HEK293 (cell line): ENCODE measurements at regions not wholly inside any gene's neighbourhood (a gene's known extent, or its start where the extent isn't known, plus 50 kb on each side); places are given as distances from the start of the nearest gene placed in this dataset.

Source experiments
- CTCF ChIA-PET: fragments of 350-600 bp; formaldehyde crosslinking; extraction: SDS; loops from one replicate; lab custom pipeline; 2021; ENCODE audit warnings: antibody characterized with exemption; lab: Yijun Ruan, JAX
- POLR2A ChIA-PET: fragments of 300-600 bp; formaldehyde crosslinking; extraction: SDS; loops from one replicate; lab custom pipeline; 2020; ENCODE audit warnings: antibody characterized with exemption, inconsistent platforms; lab: Yijun Ruan, JAX
- H3K27ac ChIP-seq: fragments of 200-500 bp; sonication (Bioruptor generic); 2 replicates; pipeline ENCODE4 v1.5.1; 2014; ENCODE audit warnings: low read depth, low read length, control low read depth, inconsistent platforms; ENCODE audit errors: extremely low read depth
- H3K36me3 ChIP-seq, 2 experiments: fragments of 200-500 bp in 1 of 2; sonication (Bioruptor generic) in 1 of 2; 1 replicate in 1 of 2; 2 replicates in 1 of 2; pipeline ENCODE4 v1.5.1; 2014 to 2017; ENCODE audit warnings: inconsistent platforms in 2 of 2, low read length in 2 of 2; ENCODE audit not compliant: control insufficient read depth in 2 of 2, insufficient read depth in 1 of 2
- H3K4me1 ChIP-seq: fragments of 200-500 bp; sonication (Bioruptor generic); 2 replicates; pipeline ENCODE4 v1.5.1; 2014; ENCODE audit warnings: mild to moderate bottlenecking, low read length, inconsistent platforms; ENCODE audit not compliant: control insufficient read depth, insufficient read depth
- H3K4me3 ChIP-seq: 2 replicates; pipeline ENCODE4 v1.5.1; 2011; ENCODE audit warnings: low read depth, mild to moderate bottlenecking, control low read depth, low read length, moderate library complexity
- H3K9me3 ChIP-seq: fragments of 200-500 bp; sonication (Bioruptor generic); 2 replicates; pipeline ENCODE4 v1.5.1; 2014; ENCODE audit warnings: low read depth, low read length, inconsistent platforms; ENCODE audit not compliant: control insufficient read depth, insufficient read depth
- BCL11A ChIP-seq: fragments of 450-650 bp; formaldehyde crosslinking; IDR thresholded peaks from 2 replicates; pipeline ENCODE4 v1.5.1; 2016; ENCODE audit warnings: low read depth, missing biosample characterization, missing genetic modification characterization
- GLI4 ChIP-seq: fragments of 450-650 bp; formaldehyde crosslinking; IDR thresholded peaks from 2 replicates; pipeline ENCODE4 v1.5.1; 2016; ENCODE audit warnings: missing biosample characterization, missing genetic modification characterization
- HOXD13 ChIP-seq: sonication (generic); formaldehyde crosslinking; IDR thresholded peaks from 2 replicates; pipeline ENCODE4 v1.8.0; 2022; ENCODE audit warnings: missing genetic modification reagents, borderline replicate concordance
- KLF1 ChIP-seq: fragments of 450-650 bp; formaldehyde crosslinking; IDR thresholded peaks from 2 replicates; pipeline ENCODE4 v1.5.1; 2016; ENCODE audit warnings: missing biosample characterization, missing genetic modification characterization
- KLF8 ChIP-seq: fragments of 450-650 bp; formaldehyde crosslinking; IDR thresholded peaks from 2 replicates; pipeline ENCODE4 v1.5.1; 2016; ENCODE audit warnings: missing biosample characterization, missing genetic modification characterization
- MYNN ChIP-seq: fragments of 450-650 bp; formaldehyde crosslinking; IDR thresholded peaks from 2 replicates; pipeline ENCODE4 v1.5.1; 2016; ENCODE audit warnings: missing biosample characterization, missing genetic modification characterization, borderline replicate concordance
- OSR2 ChIP-seq: fragments of 450-650 bp; formaldehyde crosslinking; IDR thresholded peaks from 2 replicates; pipeline ENCODE4 v1.5.1; 2016; ENCODE audit warnings: missing biosample characterization, missing genetic modification characterization
- SCRT1 ChIP-seq: fragments of 450-650 bp; formaldehyde crosslinking; IDR thresholded peaks from 2 replicates; pipeline ENCODE4 v1.5.1; 2016; ENCODE audit warnings: missing biosample characterization, missing genetic modification characterization, borderline replicate concordance
- ZBTB21 ChIP-seq: fragments of 450-650 bp; formaldehyde crosslinking; IDR thresholded peaks from 2 replicates; pipeline ENCODE4 v1.5.1; 2017; ENCODE audit warnings: missing biosample characterization, missing genetic modification characterization
- ZNF157 ChIP-seq: fragments of 450-650 bp; formaldehyde crosslinking; IDR thresholded peaks from 2 replicates; pipeline ENCODE4 v1.5.1; 2016; ENCODE audit warnings: missing biosample characterization, missing genetic modification characterization
- ZNF302 ChIP-seq: fragments of 450-650 bp; formaldehyde crosslinking; IDR thresholded peaks from 2 replicates; pipeline ENCODE4 v1.5.1; 2016; ENCODE audit warnings: missing biosample characterization, missing genetic modification characterization, low read depth
- ZNF311 ChIP-seq: fragments of 450-650 bp; formaldehyde crosslinking; IDR thresholded peaks from 2 replicates; pipeline ENCODE4 v1.5.1; 2017; ENCODE audit warnings: missing biosample characterization, missing genetic modification characterization, borderline replicate concordance
- ZNF621 ChIP-seq: fragments of 450-650 bp; formaldehyde crosslinking; IDR thresholded peaks from 2 replicates; pipeline ENCODE4 v1.5.1; 2017; ENCODE audit warnings: missing biosample characterization, missing genetic modification characterization
- ZNF623 ChIP-seq: fragments of 450-650 bp; formaldehyde crosslinking; IDR thresholded peaks from 2 replicates; pipeline ENCODE4 v1.5.1; 2016; ENCODE audit warnings: missing biosample characterization, missing genetic modification characterization
- ZNF654 ChIP-seq: fragments of 450-650 bp; formaldehyde crosslinking; IDR thresholded peaks from 2 replicates; pipeline ENCODE4 v1.5.1; 2016; ENCODE audit warnings: low read depth, missing biosample characterization, missing genetic modification characterization
- ZNF837 ChIP-seq: fragments of 450-650 bp; formaldehyde crosslinking; IDR thresholded peaks from 2 replicates; pipeline ENCODE4 v1.5.1; 2016; ENCODE audit warnings: missing biosample characterization, missing genetic modification characterization
- ZSCAN16 ChIP-seq: fragments of 450-650 bp; formaldehyde crosslinking; IDR thresholded peaks from 2 replicates; pipeline ENCODE4 v1.5.1; 2016; ENCODE audit warnings: missing biosample characterization, missing genetic modification characterization
- TF ChIP-seq, protein P1 (sequence below): fragments of 450-650 bp; formaldehyde crosslinking; IDR thresholded peaks from 2 replicates; pipeline ENCODE4 v1.5.1; 2016; ENCODE audit warnings: missing biosample characterization, missing genetic modification characterization
- TF ChIP-seq, protein P2 (sequence below): fragments of 450-650 bp; formaldehyde crosslinking; IDR thresholded peaks from 2 replicates; pipeline ENCODE4 v1.5.1; 2016; ENCODE audit warnings: missing biosample characterization, missing genetic modification characterization
- TF ChIP-seq, protein P3 (sequence below): fragments of 450-650 bp; formaldehyde crosslinking; IDR thresholded peaks from 2 replicates; pipeline ENCODE4 v1.5.1; 2016; ENCODE audit warnings: missing biosample characterization, missing genetic modification characterization
- TF ChIP-seq, protein P4 (sequence below): fragments of 450-650 bp; formaldehyde crosslinking; IDR thresholded peaks from 2 replicates; pipeline ENCODE4 v1.5.1; 2016; ENCODE audit warnings: missing biosample characterization, missing genetic modification characterization
- TF ChIP-seq, protein P5 (sequence below): fragments of 450-650 bp; IDR thresholded peaks from 2 replicates; pipeline ENCODE4 v1.5.1; 2018; ENCODE audit warnings: missing biosample characterization, missing genetic modification characterization
- TF ChIP-seq, protein P6 (sequence below): fragments of 450-650 bp; formaldehyde crosslinking; IDR thresholded peaks from 2 replicates; pipeline ENCODE4 v1.5.1; 2016; ENCODE audit warnings: missing biosample characterization, missing genetic modification characterization
- TF ChIP-seq, protein P7 (sequence below): fragments of 450-650 bp; formaldehyde crosslinking; optimal IDR thresholded peaks from 2 replicates; pipeline ENCODE3; 2016; ENCODE audit warnings: missing biosample characterization, mild to moderate bottlenecking, missing genetic modification characterization
- TF ChIP-seq, protein P8 (sequence below): fragments of 450-650 bp; formaldehyde crosslinking; IDR thresholded peaks from 2 replicates; pipeline ENCODE4 v1.5.1; 2017; ENCODE audit warnings: missing biosample characterization, missing genetic modification characterization
- TF ChIP-seq, protein P9 (sequence below): fragments of 450-650 bp; formaldehyde crosslinking; IDR thresholded peaks from 2 replicates; pipeline ENCODE4 v1.5.1; 2016; ENCODE audit warnings: missing biosample characterization, missing genetic modification characterization

DNA sequence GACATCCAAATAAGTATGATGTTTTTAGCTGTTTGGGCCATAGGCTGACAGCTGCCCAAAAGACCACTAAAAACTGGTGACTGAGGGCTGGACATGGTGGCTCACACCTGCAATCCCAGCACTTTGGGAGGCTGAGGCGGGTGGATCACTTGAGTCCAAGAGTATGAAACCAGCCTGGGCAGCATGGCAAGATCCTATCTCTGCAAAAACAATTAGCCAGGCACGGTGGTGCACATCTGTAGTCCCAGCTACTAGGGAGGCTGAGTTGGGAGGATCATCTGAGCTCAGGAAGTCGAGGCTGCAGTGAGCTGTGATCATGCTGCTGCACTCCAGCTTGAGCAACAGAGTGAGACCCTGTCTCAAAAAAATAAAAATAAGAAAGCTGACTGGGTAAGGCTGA lies 511.5 kb upstream of the RAB6C start:
- Histone ChIP-seq H3K27ac (no peak overlapping the region), H3K9me3 (no peaks in the 10 kb centered on the region)
- POLR2A ChIA-PET: no interaction called here

DNA sequence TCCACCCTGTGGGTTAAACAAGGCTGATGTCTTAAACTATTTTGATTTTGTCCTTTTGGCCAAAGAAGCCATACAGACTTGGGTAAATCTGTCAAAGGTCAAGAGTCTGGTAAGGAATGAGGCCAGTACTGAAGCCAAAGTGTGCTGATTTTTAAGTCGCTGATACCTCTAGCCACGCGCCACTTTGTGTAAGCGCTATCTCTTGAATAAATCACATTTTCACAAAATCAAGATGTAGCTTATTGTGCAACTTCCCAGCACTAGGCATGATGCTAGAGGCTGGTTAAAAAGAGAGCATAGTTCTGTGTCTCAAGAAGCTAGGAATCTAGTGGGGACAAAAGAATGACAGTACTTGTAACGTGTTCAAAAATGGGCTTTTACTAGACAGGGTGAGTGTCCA lies 510.6 kb upstream of the RAB6C start:
- Histone ChIP-seq H3K27ac (no peak overlapping the region), H3K4me1 (no peaks in the 10 kb centered on the region), H3K36me3 (no peaks in the 10 kb centered on the region), H3K4me3 (no peak overlapping the region), H3K9me3 (no peaks in the 10 kb centered on the region)
- ChIA-PET CTCF (interaction anchor here (0.6 kb wide), 2 partner anchors 139 to 478 kb away, joined by 4 to 8 read pairs; no protein-coding TSS in a partner anchor), POLR2A (no interaction called here)
- TF ChIP-seq, protein P1, sequence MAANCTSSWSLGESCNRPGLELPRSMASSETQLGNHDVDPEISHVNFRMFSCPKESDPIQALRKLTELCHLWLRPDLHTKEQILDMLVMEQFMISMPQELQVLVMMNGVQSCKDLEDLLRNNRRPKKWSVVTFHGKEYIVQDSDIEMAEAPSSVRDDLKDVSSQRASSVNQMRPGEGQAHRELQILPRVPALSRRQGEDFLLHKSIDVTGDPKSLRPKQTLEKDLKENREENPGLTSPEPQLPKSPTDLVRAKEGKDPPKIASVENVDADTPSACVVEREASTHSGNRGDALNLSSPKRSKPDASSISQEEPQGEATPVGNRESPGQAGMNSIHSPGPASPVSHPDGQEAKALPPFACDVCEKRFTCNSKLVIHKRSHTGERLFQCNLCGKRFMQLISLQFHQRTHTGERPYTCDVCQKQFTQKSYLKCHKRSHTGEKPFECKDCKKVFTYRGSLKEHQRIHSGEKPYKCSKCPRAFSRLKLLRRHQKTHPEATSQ (tag by site-specific recombination): no peak
- TF ChIP-seq, protein P2, sequence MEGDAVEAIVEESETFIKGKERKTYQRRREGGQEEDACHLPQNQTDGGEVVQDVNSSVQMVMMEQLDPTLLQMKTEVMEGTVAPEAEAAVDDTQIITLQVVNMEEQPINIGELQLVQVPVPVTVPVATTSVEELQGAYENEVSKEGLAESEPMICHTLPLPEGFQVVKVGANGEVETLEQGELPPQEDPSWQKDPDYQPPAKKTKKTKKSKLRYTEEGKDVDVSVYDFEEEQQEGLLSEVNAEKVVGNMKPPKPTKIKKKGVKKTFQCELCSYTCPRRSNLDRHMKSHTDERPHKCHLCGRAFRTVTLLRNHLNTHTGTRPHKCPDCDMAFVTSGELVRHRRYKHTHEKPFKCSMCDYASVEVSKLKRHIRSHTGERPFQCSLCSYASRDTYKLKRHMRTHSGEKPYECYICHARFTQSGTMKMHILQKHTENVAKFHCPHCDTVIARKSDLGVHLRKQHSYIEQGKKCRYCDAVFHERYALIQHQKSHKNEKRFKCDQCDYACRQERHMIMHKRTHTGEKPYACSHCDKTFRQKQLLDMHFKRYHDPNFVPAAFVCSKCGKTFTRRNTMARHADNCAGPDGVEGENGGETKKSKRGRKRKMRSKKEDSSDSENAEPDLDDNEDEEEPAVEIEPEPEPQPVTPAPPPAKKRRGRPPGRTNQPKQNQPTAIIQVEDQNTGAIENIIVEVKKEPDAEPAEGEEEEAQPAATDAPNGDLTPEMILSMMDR (tag by site-specific recombination): no peak
- TF ChIP-seq KLF8 (tag by site-specific recombination) (no peak), BCL11A (tag by site-specific recombination) (no peak), ZBTB21 (tag by site-specific recombination) (no peak), OSR2 (no peak)
- TF ChIP-seq, protein P3, sequence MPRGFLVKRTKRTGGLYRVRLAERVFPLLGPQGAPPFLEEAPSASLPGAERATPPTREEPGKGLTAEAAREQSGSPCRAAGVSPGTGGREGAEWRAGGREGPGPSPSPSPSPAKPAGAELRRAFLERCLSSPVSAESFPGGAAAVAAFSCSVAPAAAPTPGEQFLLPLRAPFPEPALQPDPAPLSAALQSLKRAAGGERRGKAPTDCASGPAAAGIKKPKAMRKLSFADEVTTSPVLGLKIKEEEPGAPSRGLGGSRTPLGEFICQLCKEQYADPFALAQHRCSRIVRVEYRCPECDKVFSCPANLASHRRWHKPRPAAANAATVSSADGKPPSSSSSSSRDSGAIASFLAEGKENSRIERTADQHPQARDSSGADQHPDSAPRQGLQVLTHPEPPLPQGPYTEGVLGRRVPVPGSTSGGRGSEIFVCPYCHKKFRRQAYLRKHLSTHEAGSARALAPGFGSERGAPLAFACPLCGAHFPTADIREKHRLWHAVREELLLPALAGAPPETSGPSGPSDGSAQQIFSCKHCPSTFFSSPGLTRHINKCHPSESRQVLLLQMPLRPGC: no peak

More for the DNA sequence above, 511.5 kb upstream of the RAB6C start:
- CTCF ChIA-PET: interaction anchor here (0.6 kb wide), 1 partner anchor 687 kb away, joined by 5 read pairs; no protein-coding TSS in a partner anchor
- Histone ChIP-seq H3K4me1 (no peaks in the 10 kb centered on the region), H3K36me3 (no peaks in the 10 kb centered on the region), H3K4me3 (no peak overlapping the region)
- TF ChIP-seq ZNF623 (no peak), ZNF157 (tag by site-specific recombination) (no peak), ZNF621 (tag by site-specific recombination) (no peak), ZNF654 (tag by site-specific recombination) (no peak), ZSCAN16 (tag by site-specific recombination) (no peak), SCRT1 (no peak), MYNN (tag by site-specific recombination) (no peak), KLF1 (tag by site-specific recombination) (no peak), GLI4 (tag by site-specific recombination) (no peak), HOXD13 (CRISPR knock-in tag) (no peak), ZNF311 (tag by site-specific recombination) (no peak), ZNF837 (tag by site-specific recombination) (no peak), ZNF302 (tag by site-specific recombination) (no peak)
- TF ChIP-seq, protein P4, sequence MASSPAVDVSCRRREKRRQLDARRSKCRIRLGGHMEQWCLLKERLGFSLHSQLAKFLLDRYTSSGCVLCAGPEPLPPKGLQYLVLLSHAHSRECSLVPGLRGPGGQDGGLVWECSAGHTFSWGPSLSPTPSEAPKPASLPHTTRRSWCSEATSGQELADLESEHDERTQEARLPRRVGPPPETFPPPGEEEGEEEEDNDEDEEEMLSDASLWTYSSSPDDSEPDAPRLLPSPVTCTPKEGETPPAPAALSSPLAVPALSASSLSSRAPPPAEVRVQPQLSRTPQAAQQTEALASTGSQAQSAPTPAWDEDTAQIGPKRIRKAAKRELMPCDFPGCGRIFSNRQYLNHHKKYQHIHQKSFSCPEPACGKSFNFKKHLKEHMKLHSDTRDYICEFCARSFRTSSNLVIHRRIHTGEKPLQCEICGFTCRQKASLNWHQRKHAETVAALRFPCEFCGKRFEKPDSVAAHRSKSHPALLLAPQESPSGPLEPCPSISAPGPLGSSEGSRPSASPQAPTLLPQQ (tag by site-specific recombination): no peak
- TF ChIP-seq, protein P5, sequence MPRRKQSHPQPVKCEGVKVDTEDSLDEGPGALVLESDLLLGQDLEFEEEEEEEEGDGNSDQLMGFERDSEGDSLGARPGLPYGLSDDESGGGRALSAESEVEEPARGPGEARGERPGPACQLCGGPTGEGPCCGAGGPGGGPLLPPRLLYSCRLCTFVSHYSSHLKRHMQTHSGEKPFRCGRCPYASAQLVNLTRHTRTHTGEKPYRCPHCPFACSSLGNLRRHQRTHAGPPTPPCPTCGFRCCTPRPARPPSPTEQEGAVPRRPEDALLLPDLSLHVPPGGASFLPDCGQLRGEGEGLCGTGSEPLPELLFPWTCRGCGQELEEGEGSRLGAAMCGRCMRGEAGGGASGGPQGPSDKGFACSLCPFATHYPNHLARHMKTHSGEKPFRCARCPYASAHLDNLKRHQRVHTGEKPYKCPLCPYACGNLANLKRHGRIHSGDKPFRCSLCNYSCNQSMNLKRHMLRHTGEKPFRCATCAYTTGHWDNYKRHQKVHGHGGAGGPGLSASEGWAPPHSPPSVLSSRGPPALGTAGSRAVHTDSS (tag by site-specific recombination): no peak
- TF ChIP-seq, protein P6, sequence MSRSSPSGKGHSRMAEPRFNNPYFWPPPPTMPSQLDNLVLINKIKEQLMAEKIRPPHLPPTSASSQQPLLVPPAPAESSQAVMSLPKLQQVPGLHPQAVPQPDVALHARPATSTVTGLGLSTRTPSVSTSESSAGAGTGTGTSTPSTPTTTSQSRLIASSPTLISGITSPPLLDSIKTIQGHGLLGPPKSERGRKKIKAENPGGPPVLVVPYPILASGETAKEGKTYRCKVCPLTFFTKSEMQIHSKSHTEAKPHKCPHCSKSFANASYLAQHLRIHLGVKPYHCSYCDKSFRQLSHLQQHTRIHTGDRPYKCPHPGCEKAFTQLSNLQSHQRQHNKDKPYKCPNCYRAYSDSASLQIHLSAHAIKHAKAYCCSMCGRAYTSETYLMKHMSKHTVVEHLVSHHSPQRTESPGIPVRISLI: no peak
- TF ChIP-seq, protein P7, sequence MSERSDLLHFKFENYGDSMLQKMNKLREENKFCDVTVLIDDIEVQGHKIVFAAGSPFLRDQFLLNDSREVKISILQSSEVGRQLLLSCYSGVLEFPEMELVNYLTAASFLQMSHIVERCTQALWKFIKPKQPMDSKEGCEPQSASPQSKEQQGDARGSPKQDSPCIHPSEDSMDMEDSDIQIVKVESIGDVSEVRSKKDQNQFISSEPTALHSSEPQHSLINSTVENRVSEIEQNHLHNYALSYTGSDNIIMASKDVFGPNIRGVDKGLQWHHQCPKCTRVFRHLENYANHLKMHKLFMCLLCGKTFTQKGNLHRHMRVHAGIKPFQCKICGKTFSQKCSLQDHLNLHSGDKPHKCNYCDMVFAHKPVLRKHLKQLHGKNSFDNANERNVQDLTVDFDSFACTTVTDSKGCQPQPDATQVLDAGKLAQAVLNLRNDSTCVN: no peak
- TF ChIP-seq, protein P8, sequence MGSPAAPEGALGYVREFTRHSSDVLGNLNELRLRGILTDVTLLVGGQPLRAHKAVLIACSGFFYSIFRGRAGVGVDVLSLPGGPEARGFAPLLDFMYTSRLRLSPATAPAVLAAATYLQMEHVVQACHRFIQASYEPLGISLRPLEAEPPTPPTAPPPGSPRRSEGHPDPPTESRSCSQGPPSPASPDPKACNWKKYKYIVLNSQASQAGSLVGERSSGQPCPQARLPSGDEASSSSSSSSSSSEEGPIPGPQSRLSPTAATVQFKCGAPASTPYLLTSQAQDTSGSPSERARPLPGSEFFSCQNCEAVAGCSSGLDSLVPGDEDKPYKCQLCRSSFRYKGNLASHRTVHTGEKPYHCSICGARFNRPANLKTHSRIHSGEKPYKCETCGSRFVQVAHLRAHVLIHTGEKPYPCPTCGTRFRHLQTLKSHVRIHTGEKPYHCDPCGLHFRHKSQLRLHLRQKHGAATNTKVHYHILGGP (tag by site-specific recombination): no peak
- TF ChIP-seq, protein P9, sequence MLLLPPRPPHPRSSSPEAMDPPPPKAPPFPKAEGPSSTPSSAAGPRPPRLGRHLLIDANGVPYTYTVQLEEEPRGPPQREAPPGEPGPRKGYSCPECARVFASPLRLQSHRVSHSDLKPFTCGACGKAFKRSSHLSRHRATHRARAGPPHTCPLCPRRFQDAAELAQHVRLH (tag by site-specific recombination): no peak
- TF ChIP-seq, all 188 proteins: peak for 0
